GM12873 (cell line): ENCODE measurements at regions not wholly inside any gene's neighbourhood (a gene's known extent, or its start where the extent isn't known, plus 50 kb on each side); places are given as distances from the start of the nearest gene placed in this dataset.

ENCODE experiments used
- CTCF ChIP-seq: IDR thresholded peaks from 2 replicates; pipeline ENCODE4 v1.5.1; 2012; ENCODE audit warnings: low read depth, mild to moderate bottlenecking, moderate library complexity, low read length, control low read depth; ENCODE audit not compliant: insufficient read depth; ENCODE audit errors: missing control alignments

- TF ChIP-seq CTCF, result no peak
Measured at GRCh38 chr4:28831867-28832266, 1888.3 kb upstream of the PCDH7 start.

- no peak for TF ChIP-seq CTCF
Measured at GRCh38 chr4:28832444-28832843, 1887.7 kb upstream of the PCDH7 start.

- no peak for TF ChIP-seq CTCF
Measured at GRCh38 chr4:28834120-28834519, 1886.0 kb upstream of the PCDH7 start.

- no peak for TF ChIP-seq CTCF
Measured at GRCh38 chr4:28835501-28835900, 1884.7 kb upstream of the PCDH7 start.

GRCh38 chr4:28842271-28842670 is 1877.9 kb upstream of the PCDH7 start:
- no peak for TF ChIP-seq CTCF

- no peak for TF ChIP-seq CTCF
Measured at GRCh38 chr4:28845158-28845557, 1875.0 kb upstream of the PCDH7 start.

GRCh38 chr4:28868841-28869240 is 1851.3 kb upstream of the PCDH7 start:
- TF ChIP-seq CTCF, result no peak
